GM12892 (cell line): ENCODE measurements at regions not wholly inside any gene's neighbourhood (a gene's known extent, or its start where the extent isn't known, plus 50 kb on each side); places are given as distances from the start of the nearest gene placed in this dataset.

Experiments used
- POLR2A ChIP-seq: IDR thresholded peaks from 2 replicates; pipeline ENCODE4 v1.6.1; 2011; ENCODE audit warnings: low read depth, low read length, control low read depth
- POLR2AphosphoS5 ChIP-seq: IDR thresholded peaks from 2 replicates; pipeline ENCODE4 v1.6.1; 2011; ENCODE audit warnings: low read depth, low read length, control low read depth

DNA sequence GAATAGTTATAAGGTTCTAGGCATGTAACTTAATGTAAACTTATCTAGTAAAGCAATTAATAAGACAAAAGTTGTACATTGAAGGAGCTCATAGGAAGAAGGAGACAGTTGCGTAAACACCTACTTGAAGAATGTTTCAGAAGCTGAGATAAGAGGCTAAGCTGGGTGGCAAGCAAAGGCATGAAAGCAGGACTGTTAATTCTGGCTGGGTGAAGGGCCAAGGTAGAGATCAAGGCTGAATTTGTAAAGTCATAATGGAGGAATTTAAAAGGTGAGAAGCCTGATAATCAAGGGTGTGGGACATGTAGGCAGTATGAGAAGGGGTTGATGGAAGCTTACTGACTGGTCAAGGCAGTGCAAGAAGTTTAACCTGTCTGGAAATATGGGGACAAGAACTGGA is 80.4 kb upstream of the TGFBR2 start:
- TF ChIP-seq POLR2AphosphoS5 (no peak), POLR2A (no peak)
